HG02870 (cell line): ENCODE measurements at regions not wholly inside any gene's neighbourhood (a gene's known extent, or its start where the extent isn't known, plus 50 kb on each side); places are given as distances from the start of the nearest gene placed in this dataset.

ENCODE experiments used
- ATAC-seq: cut with Tn5 transposase; IDR thresholded peaks from one replicate; pipeline ENCODE4 v1.9.1; 2021; ENCODE audit warnings: mild to moderate bottlenecking, moderate library complexity; ENCODE audit not compliant: unreplicated experiment

DNA sequence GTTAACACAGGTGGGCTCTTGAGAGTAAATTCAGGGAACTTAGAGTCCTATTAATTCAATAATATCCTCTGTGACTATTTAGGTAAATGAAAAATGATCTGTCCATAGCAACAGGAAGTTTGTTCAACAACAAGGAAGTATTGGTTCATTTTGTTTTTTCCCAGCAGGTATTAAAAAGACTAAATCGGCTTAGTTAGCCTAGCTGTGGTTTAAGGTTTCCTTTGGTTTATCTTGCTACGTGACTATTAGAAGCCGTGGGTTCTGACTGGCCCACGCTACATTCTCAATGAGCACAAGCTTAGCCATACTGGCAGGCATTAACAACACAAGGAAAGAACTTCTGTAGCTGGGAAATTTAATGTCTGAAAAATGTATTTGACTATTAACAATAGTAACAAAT is 168.8 kb upstream of the HS3ST1 start:
- no peak for ATAC-seq

DNA sequence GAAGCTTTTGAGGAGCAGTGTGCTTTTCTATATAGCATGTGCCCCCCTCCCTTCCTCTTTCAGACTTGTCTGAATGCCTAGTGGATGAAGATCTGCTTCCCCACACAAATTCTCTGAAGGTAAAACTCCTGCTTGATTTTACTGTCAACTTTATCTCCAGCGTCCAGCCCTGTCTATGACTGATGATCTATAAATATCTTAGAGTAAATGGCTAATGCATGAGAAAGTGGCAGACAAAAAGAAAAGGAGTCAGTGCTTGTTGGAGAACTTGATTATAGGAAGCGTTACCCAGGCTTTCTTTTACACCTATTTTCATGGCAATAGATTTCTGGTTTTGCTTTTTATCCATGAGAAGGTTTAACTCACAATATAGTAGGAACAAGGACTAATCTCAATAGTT is 168.3 kb upstream of the HS3ST1 start:
- no peak for ATAC-seq

DNA sequence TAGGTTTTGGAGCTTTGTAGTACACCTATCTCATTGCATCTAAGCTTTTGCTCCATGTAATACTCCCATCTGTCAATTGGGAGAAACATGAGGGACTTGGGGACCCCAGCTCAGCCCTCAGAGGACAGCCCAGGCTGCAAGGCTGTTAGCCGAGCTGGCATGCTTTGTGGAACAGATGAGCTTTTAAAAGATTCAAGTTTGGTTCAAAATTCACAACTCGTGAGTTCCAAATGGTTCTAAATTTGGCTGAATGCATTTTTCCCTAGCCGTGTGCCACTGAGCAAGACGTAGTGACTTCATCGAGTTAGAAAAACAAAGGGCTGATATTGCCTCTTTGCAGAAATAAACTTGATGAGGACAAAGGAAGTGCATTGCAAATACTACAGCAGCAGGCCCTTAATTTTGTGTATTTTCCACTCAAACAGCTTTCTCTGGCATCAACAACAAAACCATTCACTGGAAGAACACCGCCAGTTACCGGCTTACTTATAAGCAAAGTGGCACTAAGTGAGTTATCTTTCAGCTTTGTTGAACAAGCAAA is 165.0 kb upstream of the HS3ST1 start:
- ATAC-seq = no peak

DNA sequence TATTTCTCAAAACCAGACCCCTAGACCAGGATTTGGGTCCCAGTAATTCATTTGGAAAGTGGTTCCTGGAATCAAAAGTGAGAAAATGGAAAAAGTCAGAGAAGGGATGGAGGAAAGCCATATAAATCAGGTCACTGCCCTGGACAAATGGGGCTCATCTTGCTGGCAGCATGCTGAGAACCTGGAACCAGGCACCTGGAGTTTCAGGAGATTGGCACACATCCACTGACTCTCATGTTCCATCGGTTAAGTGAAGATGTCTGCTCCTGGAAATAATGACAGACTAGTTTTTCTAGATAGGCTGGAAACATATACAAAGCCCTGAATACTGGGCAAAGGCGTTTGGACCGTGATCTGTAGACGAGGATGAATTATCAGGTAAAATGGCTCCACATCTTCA is 163.6 kb upstream of the HS3ST1 start:
- ATAC-seq = no peak

DNA sequence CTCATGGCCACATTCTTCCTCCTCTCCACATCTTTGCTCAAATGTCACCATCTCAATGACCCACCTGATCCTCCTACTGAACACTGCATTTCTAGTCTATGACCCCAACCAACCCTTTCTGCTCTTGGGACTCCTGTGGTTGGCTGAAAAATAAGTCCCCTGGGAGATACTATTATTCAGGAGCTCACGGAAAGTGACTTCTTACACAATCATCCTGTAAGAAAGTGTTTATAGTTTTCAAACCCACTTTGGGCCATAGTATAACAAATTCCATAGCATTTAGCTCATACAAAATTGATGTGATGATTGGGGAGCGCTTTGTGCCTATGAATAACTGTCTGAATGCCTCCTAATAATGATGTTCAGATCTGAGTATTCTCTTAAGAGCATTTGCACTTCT is 161.4 kb upstream of the HS3ST1 start:
- no peak for ATAC-seq

DNA sequence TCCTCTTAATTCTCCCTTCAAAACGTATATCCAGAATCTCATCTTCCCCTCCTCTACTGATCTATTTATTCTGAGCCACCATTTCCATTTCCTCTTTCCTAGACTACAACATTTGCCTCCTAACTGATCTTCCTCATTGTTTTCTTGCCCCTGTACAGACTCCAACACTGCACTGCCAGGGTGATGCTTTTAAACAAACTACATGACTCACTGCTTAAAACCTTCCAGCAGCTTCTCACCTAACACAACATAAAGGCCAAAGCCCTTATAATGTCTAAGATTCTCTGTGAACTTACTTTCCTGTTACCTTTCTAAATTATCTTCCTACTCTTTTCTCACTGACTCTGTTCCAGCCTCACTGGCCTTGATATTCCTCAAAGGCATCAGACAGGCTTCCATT is 161.0 kb upstream of the HS3ST1 start:
- ATAC-seq = no peak

DNA sequence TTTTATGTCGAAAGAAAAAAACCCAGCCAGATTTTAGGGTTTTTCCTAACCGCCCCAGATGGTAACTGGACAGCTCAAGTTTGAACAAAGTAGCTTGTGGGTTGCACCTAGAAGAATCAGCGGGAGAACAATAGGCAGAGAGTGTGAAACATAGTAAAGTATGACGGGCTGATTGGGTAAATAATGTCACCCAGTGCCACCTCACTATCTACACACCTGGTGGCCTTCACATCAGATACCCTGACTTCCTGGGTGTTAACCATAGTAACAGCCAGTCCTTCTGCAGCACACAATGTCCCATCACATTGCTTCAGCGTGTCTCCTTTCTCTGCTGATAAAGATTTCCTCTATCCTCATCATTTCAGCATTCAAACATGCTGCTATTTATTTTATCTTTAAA is 159.1 kb upstream of the HS3ST1 start:
- ATAC-seq = no peak

DNA sequence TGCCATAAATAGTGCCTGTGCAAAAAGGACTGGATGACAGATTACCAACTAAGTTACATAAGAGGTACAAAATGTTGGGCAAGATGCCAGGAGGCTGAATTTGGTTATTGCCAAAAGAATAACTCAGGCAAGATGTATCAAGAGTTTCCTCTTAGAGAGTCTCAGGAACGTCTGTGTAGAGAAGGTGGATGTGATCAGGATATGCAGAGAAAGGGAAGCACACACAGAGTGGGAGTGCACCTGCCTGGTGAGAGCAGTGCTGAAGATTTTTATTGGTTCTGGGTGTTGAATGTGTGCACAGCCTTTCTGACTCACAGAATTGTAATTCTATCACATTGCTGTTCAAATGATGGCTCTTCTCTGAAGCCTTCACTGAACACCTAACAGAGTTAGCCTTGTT is 156.8 kb upstream of the HS3ST1 start:
- no peak for ATAC-seq

DNA sequence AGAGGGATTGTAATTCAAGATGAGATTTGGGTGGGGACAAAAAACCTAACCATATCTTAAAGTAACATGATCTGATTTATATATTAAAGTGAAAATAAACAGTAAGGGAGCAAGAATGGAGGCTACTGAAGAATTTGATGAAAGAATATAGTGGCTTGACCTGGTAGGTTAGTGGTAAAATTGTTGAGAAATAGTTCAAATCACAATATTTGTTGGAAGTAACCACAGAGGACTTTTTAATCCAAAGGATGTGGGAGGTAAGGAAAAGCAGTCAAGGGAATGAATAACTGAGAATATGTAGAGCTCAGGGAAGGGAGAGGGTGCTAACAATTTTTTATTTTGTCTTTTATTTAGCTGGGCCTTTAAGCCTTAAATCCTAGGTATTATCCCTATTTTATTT is 139.8 kb upstream of the HS3ST1 start:
- no peak for ATAC-seq

DNA sequence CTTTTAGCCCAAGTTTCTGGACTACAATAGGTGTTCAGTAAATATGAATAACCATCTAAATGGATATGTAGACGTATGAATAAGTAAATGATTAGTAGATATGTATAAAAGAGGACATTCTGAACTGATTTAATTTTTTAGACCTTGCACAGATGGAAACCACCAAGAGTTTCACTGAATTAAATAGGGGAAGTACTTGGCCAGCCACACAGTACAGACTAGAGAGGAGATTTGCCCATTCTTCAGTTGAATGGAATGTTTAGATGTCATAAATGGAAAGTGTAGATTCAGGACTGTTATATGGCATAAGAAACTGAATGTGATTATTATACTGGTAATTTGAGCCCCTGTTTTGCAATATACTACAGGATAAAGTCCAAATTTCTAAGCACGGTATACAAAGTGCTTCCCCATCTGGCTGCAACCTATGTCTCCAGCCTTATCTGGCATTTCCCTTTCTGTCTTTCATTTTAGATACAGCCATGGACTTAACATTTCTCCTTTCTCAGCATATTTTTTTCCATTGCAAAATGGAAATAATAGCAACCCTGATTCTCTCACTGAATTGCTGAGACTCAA is 137.8 kb upstream of the HS3ST1 start:
- ATAC-seq = peak; percentile 65

DNA sequence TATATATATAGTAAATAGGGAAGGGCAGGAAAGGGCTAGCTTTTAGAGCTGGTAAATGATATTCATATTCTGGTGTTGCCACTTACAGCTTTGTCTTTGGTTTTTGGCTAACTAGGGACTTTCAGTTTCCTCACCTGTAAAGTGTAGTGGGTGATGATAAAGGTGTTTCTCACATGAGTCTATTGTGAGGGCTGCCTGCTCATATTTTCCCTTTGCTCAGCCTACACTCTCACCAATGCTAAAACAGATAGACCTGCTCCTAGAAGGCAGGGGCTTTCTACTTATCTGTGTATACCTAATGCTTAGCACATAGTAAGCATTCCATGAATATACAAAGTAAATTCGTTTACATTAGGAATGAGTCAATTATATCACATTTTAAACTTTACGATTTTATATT is 137.2 kb upstream of the HS3ST1 start:
- ATAC-seq = peak; percentile 59

DNA sequence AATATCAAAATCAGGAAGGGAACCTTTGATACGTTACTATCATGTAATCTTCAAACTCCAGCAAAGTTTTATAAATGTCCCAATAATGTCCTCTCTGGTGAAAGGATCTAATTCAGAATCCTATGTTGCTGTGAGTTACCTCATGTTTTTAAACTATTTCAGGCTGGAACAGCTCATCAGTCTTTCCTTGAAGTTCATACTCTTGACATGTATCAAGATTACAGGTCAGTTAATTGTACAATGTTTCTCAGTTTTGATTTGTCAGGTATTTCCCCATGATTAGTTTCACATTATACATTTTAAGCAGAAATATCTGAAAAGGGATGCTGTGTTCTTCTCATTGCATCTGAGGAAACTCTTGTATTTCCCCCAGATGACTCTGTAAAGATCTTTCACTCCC is 136.5 kb upstream of the HS3ST1 start:
- peak; percentile 33 for ATAC-seq

DNA sequence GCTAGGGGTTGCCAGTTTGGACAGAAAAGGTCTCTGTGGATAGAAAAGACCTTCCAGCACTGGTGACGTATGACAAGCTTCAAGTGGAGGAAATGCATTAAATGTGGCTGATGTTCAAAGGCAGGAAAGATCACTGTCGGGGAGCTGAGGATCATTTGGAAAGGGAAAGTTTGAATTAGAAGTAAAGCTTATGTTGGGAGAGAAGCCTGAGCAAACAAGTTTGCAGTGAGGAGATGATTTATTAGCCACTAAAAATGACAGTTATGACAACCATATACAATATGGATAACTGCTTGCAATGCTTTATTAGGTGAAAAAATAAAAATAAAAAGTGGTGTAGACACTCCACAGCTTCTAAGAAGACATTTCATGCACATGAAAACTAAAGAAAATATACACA is 135.3 kb upstream of the HS3ST1 start:
- ATAC-seq = no peak

DNA sequence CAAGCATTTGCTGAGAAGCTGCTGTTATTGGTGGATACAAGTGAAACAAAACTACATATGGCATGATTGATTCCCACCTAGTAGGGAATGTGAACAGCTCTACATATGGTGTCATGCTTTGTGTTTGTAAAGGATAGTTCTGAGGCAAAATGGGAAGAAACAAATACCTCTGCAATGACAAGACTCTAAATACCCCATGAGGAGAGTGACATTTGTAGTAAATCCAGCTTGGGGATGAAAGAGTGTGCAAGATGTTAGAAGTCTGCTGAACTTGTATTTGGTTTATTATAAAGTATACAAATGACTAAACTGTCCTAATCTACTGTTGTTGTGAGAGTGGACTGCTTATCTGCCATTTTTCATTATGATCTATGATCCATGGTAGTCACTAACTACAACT is 120.8 kb upstream of the HS3ST1 start:
- no peak for ATAC-seq

DNA sequence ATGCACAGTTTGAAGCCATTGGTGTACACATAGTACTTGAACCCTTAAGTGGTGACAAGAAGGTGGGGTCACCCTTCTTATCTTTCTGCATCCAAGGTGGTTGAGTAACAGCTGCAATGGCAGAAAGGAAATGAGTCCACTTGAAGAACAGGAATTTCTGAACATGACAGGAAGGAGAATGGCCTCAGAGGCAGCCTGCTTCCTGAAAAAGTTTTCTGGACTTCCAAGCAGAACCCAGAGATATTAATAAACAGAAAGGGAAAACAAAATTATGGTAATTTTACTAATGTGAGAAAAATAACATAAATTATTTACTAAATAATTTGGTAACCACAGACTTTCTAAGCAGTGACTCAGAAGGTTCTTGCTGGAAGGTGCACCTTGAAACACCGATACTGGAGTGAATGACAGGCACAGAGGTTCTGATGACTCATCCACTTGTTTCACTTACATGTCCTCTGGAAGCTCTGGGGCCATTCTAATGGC is 119.9 kb upstream of the HS3ST1 start:
- ATAC-seq = peak; percentile 98

DNA sequence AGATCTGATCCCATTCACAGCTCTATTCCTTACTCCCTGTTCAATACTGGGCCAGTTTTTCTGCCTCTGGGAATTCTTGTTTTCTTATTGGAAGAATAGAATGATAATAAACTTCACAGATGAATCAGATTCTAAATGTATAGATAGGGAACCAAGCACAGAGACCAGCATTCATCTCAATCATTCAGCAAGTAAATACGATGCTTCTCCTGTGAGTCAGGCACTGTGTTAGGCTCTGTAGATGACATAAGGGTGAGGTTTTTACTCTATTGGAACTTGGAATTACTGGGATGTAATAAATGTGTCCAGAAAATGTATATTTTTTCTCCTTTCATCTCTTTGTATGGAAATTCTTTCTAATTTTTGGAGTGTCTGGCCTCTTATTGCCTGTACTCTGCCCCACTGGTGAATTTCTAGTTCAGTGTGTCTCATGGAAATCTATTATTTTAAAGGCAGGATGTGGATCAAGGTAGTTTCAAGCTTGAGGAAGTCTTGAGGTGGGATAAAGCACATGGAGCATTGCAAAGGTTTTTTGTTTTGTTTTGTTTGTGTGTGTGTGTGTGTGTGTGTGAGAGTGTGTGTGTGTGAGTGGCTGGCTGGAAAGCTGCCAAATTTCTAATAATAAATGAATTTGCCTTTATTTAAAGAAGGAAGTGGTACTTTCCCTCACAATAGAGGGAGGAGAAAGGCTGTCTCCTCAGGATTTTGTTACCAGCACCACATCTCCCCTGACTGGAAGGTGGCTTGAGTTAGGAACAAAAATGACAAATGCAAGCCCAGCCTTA is 117.9 kb upstream of the HS3ST1 start:
- ATAC-seq = no peak

DNA sequence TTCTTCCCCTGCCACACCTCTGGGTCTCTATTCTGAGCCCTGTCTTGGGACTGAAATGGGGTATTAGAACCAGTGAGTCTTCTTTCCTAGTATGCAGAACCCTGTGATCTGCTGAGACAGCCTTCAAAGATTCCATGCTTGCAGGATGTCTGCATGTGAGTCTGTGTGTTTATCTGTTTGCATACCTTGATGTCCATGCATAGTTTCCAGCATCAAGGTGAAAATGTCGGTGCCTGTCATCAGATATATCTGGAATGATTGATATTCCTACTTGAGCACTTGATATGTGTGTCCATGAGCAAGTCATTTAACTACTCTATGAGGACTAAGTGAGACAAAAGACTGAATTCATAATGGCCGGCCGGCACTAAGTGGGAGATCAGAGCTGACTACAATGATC is 117.0 kb upstream of the HS3ST1 start:
- no peak for ATAC-seq

DNA sequence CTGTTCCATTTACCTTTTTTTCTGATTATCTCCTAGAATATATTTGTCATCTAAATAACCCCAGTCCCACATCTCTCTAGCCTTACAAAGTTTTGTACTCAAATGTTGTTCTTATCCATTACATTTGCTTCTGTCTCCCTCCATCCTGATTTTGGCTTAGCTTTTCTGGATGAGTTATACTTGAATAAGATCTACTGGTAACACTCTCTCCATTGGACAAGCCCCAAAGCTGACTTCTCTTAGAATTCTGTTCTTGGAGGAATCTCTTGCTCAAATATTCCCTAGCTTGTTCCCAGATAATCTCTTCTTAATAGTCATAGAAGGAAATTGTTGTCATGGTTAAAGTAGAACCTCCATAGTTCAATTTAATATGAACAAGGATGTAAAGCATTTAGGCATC is 115.5 kb upstream of the HS3ST1 start:
- no peak for ATAC-seq

DNA sequence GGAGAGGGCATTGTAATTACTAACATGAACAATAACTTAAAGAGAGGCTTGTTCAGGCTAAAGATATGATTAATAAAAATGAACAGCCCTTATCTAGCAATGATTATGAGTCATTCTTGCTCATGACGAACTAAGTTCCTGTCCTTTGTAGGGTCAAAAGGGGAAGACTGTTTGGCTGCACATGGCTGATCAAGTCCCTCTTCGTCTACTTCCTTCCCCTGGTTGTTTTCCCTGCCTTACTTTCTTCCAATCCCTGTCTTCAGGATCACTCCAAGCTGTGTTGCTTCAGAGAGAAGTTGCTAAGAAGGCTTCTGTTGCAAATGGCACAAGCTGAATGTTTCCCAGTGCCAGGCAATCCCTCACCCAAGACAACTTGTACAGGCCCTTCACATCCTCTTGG is 115.0 kb upstream of the HS3ST1 start:
- no peak for ATAC-seq

DNA sequence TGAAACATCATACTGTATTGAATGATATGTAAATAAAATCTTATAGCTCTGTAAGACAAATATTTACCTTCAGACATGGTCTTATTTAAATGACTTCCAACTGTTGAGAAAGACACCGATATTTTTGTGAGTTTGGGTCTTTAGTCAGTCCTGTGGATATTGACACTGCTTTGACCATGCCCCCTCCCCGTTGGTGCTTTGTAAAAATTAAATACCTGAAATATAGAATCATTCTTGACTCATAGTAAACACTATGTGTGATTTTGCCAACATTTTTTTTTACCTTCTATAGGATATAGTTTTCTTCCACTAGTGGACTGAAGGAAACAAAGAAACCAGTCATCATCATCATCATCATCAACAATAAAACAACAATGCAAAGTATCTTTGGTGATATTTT is 114.3 kb upstream of the HS3ST1 start:
- ATAC-seq = no peak

DNA sequence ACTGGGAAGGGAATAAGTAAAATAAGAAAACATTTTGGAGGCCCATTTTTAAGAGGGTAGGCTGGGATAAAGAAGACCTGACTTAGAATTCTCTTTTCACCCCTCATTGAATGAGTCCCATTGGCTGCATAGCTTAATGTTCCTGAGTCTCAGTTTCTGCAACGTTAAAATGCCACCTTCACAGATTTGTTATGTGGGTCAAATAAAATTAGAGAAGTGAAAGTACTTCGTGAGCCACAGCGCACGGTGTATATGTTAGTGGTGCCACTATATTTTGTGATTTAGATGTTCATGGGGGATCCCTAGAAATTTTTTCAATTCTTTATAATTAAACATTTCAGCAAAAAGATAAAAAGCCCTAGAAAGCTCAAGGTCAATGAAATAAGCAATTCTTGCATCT is 109.2 kb upstream of the HS3ST1 start:
- ATAC-seq = no peak

DNA sequence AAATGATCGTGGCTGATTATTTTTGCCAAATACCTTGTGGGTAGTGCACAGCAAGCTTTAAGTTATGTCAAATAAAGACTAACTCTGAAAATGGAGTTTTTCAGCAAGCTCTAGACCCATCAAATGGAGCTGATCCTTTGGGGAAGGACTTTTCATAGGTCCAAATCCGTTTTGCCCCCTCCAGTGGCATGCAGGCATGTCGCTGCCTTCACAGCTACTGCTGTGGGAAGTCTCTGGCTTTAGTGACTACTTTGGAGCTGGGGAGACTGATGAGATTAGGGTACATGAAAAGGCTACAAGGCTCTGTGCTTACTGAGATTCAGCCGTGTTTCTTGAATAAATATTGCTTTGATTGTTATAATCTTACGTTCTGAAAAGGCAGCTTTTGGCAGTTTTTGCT is 106.6 kb upstream of the HS3ST1 start:
- no peak for ATAC-seq
